ENCODE measurements at regions not wholly inside any gene's neighbourhood (a gene's known extent, or its start where the extent isn't known, plus 50 kb on each side); places are given as distances from the start of the nearest gene placed in this dataset.
A peak's percentile ranks its signal among the peaks of the same experiment; 100 is the strongest.

DNA sequence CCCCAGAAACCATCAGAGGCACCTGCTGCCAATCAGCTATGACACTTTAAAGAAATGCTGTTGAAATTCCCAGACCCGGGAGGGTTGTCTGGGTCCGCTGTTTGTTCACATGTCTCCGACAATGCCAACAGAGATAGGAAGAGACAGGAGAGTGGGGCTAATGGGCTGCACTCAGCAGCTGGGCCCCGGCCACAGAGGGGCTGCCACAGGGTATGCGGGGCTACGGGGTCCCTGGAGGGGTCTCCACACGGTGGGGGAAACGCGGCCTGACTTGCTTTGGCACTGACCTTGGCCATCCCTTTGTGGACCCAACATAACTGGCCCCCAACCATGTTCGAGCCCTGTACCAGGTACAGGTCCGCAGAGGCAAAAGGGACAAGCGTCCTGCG is 121.0 kb upstream of the PPP1R26 start:
- H3K4me2 ChIP-seq (ENCODE audit: low read length), result no peak overlapping the region
- peaks cover 3% of the 10 kb centered on the region for H3K9me3 ChIP-seq (ENCODE audit: low read length)
- no peak overlapping the region for H3K4me3 ChIP-seq (ENCODE audit: low read length)
- H3K9me2 ChIP-seq (ENCODE audit: insufficient read depth, low read length), result no peaks in the 10 kb centered on the region
- no peak overlapping the region for H2AFZ ChIP-seq (ENCODE audit: low read depth, low read length)
- H3K36me3 ChIP-seq (ENCODE audit: insufficient read depth, low read length), result no peaks in the 10 kb centered on the region
- TF ChIP-seq REST (IDR thresholded peaks at IDR 0.05; ENCODE audit: borderline replicate concordance), result peak; percentile 17
- TF ChIP-seq TAF1 (IDR thresholded peaks at IDR 0.05; ENCODE audit: low read depth), result no peak
- TF ChIP-seq EZH2 (IDR thresholded peaks at IDR 0.05; ENCODE audit: borderline replicate concordance, insufficient read depth, low read length, poor library complexity, severe bottlenecking), result no peak
- TF ChIP-seq, protein P1, sequence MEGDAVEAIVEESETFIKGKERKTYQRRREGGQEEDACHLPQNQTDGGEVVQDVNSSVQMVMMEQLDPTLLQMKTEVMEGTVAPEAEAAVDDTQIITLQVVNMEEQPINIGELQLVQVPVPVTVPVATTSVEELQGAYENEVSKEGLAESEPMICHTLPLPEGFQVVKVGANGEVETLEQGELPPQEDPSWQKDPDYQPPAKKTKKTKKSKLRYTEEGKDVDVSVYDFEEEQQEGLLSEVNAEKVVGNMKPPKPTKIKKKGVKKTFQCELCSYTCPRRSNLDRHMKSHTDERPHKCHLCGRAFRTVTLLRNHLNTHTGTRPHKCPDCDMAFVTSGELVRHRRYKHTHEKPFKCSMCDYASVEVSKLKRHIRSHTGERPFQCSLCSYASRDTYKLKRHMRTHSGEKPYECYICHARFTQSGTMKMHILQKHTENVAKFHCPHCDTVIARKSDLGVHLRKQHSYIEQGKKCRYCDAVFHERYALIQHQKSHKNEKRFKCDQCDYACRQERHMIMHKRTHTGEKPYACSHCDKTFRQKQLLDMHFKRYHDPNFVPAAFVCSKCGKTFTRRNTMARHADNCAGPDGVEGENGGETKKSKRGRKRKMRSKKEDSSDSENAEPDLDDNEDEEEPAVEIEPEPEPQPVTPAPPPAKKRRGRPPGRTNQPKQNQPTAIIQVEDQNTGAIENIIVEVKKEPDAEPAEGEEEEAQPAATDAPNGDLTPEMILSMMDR (IDR thresholded peaks at IDR 0.05; ENCODE audit: poor library complexity, severe bottlenecking), result no peak
- TF ChIP-seq MXI1 (conservative IDR thresholded peaks at IDR 0.05; ENCODE audit: poor library complexity, severe bottlenecking), result no peak
- no peak for TF ChIP-seq RAD21 (conservative IDR thresholded peaks at IDR 0.05)
- peak; percentile 4 for TF ChIP-seq POLR2AphosphoS5 (IDR thresholded peaks at IDR 0.05)
- peak; percentile 21 for TF ChIP-seq EP300 (conservative IDR thresholded peaks at IDR 0.05; ENCODE audit: poor library complexity, severe bottlenecking)
- TF ChIP-seq SMC3 (conservative IDR thresholded peaks at IDR 0.05; ENCODE audit: poor library complexity), result no peak
- no peaks in the 10 kb centered on the region for H3K79me2 ChIP-seq (replicated peaks; ENCODE audit: insufficient read depth, low read length)
- H4K20me1 ChIP-seq (ENCODE audit: insufficient read depth), result no peaks in the 10 kb centered on the region
- no peaks in the 10 kb centered on the region for H3K27me3 ChIP-seq (ENCODE audit: insufficient read depth, low read depth, low read length)
- no peak overlapping the region for H3K27ac ChIP-seq (ENCODE audit: low read length)
- H3F3A ChIP-seq (ENCODE audit: insufficient read depth, low read length, poor library complexity, severe bottlenecking), result no peaks in the 10 kb centered on the region
- no peak overlapping the region for H3K9ac ChIP-seq (ENCODE audit: low read length)

DNA sequence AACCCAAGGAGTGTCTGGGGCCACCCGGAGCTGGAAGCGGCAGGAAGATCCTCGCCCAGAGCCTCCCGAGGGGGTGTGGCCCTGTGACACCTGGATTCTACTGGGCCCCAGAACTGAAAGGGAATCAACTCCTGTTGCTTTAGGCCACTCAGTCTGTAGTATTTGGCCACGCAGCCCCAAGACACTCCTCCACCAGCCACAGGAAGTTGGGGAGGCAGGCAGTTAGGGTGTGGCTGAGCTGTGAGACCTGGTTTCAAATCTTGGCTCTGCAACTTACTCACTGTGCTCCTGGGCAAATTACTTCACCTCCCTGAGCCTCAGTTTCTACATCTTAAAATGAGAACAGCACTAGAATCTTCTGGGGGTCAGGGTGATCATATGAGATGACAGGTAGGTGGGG is 119.8 kb upstream of the PPP1R26 start:
- no peak for TF ChIP-seq POLR2AphosphoS5 (IDR thresholded peaks at IDR 0.05)
- TF ChIP-seq RAD21 (conservative IDR thresholded peaks at IDR 0.05), result no peak
- no peak for TF ChIP-seq EZH2 (IDR thresholded peaks at IDR 0.05; ENCODE audit: borderline replicate concordance, insufficient read depth, low read length, poor library complexity, severe bottlenecking)
- TF ChIP-seq TAF1 (IDR thresholded peaks at IDR 0.05; ENCODE audit: low read depth), result no peak
- no peak for TF ChIP-seq SMC3 (conservative IDR thresholded peaks at IDR 0.05; ENCODE audit: poor library complexity)
- TF ChIP-seq, protein P1 (IDR thresholded peaks at IDR 0.05; ENCODE audit: poor library complexity, severe bottlenecking), result no peak
- TF ChIP-seq EP300 (conservative IDR thresholded peaks at IDR 0.05; ENCODE audit: poor library complexity, severe bottlenecking), result no peak
- no peak for TF ChIP-seq REST (IDR thresholded peaks at IDR 0.05; ENCODE audit: borderline replicate concordance)
- no peak for TF ChIP-seq MXI1 (conservative IDR thresholded peaks at IDR 0.05; ENCODE audit: poor library complexity, severe bottlenecking)
- Histone ChIP-seq H3K9ac (ENCODE audit: low read length) (no peak overlapping the region), H3K9me3 (ENCODE audit: low read length) (peaks cover 3% of the 10 kb centered on the region), H2AFZ (ENCODE audit: low read depth, low read length) (no peak overlapping the region), H3F3A (ENCODE audit: insufficient read depth, low read length, poor library complexity, severe bottlenecking) (no peaks in the 10 kb centered on the region), H4K20me1 (ENCODE audit: insufficient read depth) (no peaks in the 10 kb centered on the region), H3K4me3 (ENCODE audit: low read length) (no peak overlapping the region), H3K27ac (ENCODE audit: low read length) (no peak overlapping the region), H3K79me2 (replicated peaks; ENCODE audit: insufficient read depth, low read length) (no peaks in the 10 kb centered on the region), H3K36me3 (ENCODE audit: insufficient read depth, low read length) (no peaks in the 10 kb centered on the region), H3K27me3 (ENCODE audit: insufficient read depth, low read depth, low read length) (no peaks in the 10 kb centered on the region), H3K4me2 (ENCODE audit: low read length) (no peak overlapping the region), H3K9me2 (ENCODE audit: insufficient read depth, low read length) (no peaks in the 10 kb centered on the region)
